DND-41 (cell line): ENCODE measurements at regions not wholly inside any gene's neighbourhood (a gene's known extent, or its start where the extent isn't known, plus 50 kb on each side); places are given as distances from the start of the nearest gene placed in this dataset.

Experiments
- EZH2 ChIP-seq: IDR thresholded peaks from 3 replicates; pipeline ENCODE4 v1.6.1; 2012; ENCODE audit warnings: borderline replicate concordance, low read depth, mild to moderate bottlenecking, moderate library complexity, low read length, inconsistent platforms; ENCODE audit not compliant: severe bottlenecking
- TF ChIP-seq, protein P1 (sequence below): IDR thresholded peaks from 2 replicates; pipeline ENCODE4 v1.5.1; 2012; ENCODE audit warnings: borderline replicate concordance, low read length, moderate library complexity, mild to moderate bottlenecking; ENCODE audit not compliant: poor library complexity, severe bottlenecking; ENCODE audit errors: extremely low read depth

DNA sequence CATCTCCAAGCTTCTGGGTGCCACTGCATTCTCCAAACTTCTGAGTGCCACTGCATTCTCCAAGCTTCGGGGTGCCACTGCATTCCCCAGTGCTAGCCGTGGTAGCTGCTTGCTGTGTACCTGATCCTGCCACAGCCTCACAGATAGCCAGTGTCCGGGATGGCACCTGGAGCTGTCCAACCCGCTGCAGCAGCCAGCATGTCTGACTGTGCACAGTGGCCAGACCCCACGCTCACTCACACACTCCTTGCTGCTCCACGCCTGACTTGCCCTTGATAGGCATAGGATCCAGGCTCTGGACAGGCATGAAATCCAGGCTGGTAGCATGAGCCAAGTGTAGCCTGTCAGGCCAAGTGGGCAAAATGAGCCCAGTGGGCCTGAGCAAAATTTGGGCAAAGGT is 465.0 kb downstream of the GUCY1A2 start:
- TF ChIP-seq, protein P1, sequence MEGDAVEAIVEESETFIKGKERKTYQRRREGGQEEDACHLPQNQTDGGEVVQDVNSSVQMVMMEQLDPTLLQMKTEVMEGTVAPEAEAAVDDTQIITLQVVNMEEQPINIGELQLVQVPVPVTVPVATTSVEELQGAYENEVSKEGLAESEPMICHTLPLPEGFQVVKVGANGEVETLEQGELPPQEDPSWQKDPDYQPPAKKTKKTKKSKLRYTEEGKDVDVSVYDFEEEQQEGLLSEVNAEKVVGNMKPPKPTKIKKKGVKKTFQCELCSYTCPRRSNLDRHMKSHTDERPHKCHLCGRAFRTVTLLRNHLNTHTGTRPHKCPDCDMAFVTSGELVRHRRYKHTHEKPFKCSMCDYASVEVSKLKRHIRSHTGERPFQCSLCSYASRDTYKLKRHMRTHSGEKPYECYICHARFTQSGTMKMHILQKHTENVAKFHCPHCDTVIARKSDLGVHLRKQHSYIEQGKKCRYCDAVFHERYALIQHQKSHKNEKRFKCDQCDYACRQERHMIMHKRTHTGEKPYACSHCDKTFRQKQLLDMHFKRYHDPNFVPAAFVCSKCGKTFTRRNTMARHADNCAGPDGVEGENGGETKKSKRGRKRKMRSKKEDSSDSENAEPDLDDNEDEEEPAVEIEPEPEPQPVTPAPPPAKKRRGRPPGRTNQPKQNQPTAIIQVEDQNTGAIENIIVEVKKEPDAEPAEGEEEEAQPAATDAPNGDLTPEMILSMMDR, result no peak
- no peak for TF ChIP-seq EZH2
